Endothelial cell of hepatic sinusoid (primary cell): ENCODE measurements at regions not wholly inside any gene's neighbourhood (a gene's known extent, or its start where the extent isn't known, plus 50 kb on each side); places are given as distances from the start of the nearest gene placed in this dataset.

Source experiments
- in situ Hi-C: cut with HindIII; loops from 2 replicates; pipeline ENCODE4 v1.10.0; 2017; ENCODE audit warnings: low sequenced_read_pairs

DNA sequence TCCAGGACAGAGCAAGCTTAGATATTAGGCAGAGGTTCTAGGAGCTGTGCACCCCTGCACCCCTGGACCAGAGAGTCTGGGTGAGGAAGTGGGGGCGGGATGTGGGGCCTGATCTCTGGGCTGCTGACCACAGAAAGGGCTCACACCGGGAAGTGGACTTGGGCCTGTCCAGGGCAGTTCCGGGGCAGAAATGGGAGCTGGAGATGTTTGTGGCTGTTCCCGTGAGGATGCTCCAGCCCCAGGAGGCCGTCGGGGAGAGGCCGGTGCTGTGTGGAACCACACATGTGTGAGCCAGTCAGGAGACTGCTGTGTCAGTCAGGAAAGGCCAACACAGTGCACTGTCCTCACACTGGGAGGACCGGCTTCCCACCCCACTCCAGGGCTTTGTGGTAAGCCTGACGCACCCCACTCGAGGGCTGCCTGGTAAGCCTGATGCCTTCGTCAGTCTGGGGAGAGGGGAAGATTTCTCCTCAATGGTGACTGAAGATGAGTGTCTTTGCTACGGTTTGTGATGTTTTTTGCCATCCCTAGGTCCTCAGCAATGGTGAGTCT is 741.0 kb downstream of the BRD1 start:
- in situ Hi-C loops: no loop called here

DNA sequence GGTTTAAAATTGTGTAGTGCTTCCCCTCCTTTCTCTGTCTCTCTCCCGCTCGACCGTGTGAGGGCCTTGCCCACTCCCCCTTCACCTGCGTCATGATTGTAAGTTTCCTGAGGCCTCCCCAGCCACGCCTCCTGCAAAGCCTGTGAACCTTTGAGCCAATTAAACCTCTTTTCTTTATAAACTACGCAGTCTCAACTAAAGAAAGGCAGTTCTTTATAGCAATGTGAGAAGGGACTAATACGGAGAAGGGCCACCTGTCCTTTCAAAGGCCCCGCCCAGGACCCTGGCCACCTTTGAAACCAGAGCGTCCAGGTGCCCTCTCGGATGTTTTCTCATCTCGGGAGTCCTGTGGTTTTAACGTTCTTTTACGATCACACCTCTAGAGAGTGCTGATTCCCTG is 741.5 kb downstream of the BRD1 start:
- in situ Hi-C loops: no loop called here

DNA sequence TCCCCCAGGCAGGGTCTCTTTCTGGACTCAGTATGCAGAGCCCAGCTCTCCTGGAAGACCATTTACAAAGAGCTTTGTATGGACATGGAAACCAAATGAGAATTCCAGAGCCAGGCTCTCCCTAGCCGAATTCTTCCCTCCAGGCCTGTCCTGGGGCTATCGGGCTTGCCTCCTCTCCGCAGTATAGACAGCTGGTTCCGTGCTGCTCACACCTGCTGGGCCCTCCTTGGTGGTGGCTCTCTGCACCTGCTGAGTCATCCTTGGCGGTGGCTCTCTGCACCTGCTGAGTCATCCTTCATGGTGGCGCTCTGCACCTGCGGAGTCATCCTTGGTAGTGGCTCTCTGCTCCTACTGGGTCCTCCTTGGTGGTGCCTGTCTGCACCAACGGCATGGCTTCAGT is 743.5 kb downstream of the BRD1 start:
- in situ Hi-C loops: no loop called here

DNA sequence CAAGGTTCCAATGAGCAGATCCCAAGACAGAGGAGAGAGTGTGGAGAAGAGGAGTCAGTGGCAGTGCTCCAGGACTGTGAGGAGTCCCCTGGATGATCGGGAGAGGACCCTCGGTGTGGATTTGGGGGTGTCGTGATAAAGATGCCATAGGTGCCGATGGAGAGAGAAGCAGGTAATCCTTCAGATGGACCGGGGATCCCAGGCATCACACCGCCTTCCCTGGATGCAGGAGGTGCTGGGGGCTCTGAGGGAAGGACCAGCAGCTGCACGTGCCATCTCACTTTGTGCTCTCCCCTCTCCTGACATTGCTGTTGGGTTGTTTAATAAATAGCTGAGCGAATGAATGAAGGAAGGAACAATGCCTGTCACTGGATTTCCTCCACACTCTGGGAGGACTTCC is 744.1 kb downstream of the BRD1 start:
- in situ Hi-C loops: no loop called here

DNA sequence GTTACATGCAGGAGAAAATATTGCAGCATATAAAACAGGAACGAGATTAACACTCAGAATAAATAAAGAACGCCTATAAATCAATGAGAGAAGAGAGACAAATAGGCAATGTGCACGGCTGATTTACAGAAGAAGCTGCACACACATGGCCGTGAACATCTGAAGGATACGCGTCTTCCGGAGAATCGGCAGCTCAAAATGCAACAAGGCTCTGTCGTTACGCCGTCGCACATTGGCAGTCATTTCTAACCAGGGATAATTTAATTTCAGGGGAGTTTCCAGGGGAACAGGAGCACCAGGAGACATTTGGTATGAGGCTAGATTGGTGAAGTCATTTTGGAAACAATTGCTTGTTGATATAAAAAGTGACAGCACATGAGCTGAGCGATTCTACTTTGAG is 745.2 kb downstream of the BRD1 start:
- in situ Hi-C loops: no loop called here

DNA sequence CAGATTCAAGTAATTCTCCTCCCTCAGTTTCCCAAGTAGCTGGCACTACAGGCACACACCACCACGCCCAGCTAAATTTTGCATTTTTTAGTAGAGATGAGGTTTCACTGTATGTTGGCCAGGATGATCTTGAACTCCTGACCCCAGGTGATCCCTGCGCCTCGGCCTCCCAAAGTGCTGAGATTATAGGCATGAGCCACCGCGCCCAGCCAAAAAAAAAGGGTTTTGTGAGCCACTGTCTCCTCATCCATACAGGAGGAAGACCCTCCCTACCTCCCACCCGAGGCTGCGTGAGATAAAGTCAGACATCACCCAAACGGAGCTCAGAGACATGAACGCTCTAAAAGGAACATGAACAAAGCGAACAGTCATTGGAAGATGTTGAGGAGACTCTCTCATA is 745.7 kb downstream of the BRD1 start:
- in situ Hi-C loops: no loop called here

DNA sequence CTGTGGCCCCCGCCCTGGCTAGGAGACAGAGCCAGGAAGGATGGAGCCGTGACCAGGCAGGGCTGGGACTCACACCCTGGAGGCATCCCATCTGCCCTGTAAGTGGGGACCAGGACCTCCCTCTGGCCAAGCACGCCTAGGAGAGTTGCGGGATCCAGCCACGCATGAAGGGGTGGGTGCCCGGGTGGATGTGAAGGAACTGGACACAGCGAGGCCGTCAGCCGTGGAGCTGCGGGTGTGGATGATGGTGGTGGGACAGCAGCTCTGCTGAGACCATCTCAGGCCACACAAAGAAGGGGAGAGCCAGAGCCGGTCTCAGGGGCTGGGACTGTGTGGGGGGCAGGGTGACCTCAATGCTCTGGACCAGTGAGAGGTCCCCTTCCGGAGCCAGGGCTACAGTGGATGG is 746.4 kb downstream of the BRD1 start:
- in situ Hi-C loops: no loop called here

DNA sequence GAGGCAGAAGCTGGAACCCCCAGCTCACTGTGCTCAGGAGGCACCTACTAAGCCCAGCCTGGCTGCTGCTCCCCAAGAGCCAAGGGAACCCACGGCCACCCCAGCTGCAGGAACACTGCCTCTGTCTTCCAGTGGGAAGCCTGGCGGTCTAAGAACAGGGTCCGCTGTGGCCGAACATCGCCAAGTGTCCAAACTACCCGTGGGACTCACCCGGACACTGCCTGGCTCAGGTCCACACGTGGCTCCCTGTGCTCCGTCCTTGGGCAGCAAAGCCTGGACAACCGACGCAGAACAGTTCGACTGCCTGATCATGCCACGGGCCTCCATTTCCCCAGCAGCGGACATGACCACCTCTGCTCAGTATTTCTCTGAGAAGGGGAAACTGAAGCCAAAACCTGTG is 747.0 kb downstream of the BRD1 start:
- in situ Hi-C loops: no loop called here

DNA sequence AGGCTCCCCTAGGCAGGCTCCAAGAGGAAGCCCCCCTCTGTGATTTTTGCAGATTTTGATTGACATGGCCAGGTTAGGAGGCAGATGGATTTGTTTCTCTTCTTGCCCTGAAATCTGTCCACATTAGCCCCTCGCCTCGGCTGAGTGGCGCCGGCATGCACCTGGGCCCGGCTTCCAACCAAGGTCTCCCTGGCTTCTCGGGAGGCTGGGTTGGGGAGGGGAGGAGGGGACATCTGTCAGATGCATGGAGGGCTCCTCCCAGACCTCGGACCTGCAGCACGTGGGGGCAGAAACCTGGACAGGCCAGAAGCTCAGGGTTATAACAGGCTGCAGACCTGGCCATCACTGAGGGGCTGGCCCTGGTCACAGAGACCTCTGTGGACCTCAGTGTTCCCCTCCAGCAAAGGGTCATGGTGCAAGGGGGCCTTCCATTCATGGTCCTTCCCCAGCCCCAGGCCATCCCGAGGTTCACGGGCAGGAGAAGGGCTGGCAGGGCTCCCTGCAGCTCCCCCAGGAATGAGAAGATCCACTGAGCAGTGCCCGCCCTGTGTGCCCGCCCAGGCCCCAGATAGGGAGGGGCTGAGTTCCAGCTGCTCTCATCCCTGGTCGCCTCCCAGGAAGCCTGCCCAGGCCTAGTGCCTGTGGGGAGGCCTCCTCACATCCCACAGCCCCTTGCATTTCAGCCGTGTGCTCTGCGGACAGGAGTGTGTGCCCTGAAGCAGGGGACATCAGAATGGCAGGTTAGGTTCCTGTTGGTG is 747.8 kb downstream of the BRD1 start:
- in situ Hi-C loops: no loop called here

DNA sequence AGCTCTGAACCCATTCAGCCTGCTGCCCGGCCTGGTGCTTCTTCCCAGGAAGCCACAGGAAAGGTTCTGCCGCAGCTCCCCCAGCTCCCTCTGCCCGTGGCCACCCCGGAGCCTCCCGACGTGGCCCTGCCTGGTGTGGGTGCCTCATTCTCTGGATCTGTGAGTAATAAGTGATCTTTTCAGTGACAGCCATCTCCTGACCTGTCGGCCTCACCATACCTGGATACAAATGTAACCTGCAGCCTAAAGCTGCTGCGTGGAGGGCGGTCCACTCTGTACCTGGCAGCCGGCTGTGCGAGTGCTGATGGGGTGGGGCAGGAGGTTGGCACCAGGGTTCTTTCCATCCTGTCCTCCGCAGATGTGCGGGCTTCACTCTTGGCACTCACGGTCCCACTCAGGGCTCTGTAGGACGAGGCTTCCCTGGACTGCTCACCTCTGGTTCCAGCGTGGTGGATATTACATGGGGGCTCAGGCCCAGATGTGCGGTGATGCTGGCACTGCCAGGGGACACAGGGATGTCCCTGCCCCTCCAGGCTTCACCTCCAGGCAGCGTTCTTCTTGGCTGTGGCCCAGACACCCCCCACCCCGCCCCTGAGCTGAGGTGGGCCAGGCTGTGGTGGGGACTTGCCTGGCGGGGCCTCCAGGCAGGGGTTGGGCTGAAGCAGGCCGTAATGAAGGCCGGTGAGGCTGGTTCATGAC is 748.5 kb downstream of the BRD1 start:
- in situ Hi-C loops: no loop called here

DNA sequence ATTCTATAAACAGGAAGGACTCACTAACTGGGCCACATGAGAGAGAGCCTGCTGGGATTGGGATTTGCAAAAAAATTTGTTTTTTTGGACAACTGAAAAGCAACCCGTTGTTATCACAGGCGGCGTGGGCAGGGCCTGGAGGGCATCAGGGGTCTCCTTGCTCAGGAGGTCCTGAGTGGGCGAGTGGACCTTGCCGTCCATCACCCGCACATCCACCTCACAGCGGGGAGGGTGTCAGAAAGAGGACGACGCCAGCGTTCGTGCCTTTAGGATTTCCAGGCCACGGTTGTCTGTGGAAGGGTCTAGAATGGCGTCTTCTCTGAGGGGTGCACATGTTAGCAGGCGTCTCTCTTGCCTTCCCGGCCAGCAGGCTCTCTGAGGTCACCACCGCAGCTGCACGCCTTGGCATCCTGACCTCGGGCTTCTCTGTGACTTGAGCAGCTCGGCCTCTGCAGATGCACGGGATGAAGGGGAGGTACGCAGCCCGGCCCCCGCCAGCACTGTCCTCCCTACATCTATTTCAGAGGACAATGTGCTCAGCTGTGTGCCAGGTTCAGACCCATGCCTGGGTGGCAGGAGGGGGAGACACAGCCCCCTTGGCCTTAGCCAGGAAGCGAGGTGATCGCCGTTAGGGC is 749.5 kb downstream of the BRD1 start:
- in situ Hi-C loops: no loop called here

DNA sequence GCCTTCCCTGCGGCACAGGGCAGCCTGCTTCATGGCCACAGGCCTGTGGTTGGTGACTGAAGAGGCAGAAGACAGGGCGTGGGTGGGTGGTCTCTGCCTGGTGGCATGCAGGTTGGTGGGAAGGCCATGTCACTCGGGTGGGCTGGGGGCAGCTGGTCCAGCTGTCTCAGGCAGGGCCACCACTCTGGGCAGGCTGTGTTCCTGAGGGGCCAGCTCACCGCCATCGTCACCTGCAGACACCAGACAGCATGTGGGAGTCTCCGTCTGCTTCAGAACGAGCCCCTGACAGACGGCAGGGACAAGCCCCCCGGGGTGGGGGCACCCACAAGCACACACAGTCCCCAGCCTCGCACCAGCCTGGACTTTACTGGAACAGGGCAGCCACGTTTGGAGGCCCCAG is 750.1 kb downstream of the BRD1 start:
- in situ Hi-C loops: no loop called here

DNA sequence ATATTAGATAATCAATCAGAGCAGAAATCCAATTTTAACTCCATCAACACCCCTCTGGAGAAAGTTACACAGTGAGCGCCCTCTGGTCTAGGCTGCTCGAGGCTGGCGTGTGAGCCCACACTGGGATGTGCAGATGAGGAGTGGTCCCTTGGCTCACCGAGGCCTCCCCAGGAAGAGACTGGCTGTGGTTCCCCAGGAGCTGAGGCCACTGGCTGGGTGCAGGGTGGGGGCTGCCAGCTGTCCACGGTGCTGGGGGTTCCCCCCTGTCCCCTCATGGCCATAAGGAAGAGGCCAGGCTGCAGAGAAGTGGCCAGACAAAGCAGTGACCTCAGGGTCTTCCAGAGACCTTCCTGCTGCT is 750.7 kb downstream of the BRD1 start:
- in situ Hi-C loops: no loop called here

DNA sequence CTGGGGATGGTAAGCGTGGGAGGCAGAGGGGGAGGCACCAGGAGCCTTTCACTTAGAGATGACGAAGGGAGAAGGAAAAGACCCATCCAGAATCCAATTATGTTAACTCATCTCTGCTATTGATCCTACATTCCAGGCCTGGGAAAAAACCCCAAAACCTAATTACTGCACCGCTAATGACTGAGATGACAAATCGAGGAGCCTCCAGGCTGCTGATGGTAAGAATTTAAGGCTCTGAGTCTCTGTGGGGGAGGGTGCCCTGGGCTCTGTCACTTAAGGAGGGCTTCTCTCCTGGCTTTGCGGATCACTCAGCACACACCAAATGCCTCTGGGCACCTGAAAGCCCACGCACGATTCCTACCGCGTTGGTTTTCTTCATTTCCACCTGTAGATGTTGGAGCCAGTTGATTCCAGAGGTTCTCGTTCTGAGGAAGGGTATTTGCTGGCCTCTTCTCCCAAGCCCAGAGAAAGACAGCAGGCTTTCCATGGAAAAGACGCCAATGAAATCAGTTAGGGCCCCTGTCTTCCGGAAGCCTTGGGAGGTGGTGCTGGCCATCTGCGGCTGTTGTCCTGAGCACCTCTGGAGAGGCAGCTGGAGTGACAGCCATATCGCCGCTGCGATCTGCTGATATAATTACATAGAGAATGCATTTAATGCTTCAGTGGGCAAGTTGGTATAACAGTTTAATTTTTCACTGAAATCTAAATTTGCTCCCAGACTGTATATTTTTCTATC is 751.2 kb downstream of the BRD1 start:
- in situ Hi-C loops: no loop called here

DNA sequence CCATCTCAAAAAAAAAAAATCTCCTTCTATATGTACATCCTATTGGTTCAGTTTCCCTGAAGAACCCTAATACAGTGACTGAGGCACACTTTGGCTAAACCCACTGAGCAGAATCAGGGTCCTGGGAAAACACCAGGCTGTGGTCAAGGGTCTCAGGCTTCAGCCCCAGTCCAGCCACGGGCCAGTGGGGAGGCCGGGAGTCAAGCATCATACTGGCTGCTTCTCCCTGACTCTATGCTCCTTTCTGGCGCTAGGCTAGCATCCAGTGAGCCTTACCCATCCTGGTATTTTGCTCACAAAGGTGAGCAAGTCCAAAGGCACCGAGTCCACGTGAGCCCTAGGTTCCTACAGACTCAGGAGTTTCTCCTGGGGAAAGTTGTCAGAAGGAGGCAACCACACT is 752.5 kb downstream of the BRD1 start:
- in situ Hi-C loops: no loop called here

DNA sequence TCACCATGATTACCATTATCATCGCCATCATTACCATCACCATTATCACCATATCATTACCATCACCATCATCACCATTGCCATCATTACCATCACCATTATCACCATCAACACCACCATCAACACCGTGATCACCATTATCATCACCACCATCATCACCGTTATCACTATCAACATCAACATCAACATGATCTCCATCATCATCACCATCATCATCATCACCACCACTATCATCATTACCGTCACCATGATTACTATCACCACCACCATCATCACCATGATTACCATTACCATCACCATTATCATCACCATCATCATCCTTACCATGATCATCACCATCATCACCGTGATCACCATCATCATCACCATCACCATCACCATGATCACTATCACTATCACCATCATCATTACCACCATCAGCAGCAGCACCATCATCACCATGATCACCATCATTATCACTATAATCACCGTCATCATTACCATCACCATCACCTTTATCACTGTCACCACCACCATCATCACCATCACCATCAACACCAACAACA is 753.7 kb downstream of the BRD1 start:
- in situ Hi-C loops: no loop called here

DNA sequence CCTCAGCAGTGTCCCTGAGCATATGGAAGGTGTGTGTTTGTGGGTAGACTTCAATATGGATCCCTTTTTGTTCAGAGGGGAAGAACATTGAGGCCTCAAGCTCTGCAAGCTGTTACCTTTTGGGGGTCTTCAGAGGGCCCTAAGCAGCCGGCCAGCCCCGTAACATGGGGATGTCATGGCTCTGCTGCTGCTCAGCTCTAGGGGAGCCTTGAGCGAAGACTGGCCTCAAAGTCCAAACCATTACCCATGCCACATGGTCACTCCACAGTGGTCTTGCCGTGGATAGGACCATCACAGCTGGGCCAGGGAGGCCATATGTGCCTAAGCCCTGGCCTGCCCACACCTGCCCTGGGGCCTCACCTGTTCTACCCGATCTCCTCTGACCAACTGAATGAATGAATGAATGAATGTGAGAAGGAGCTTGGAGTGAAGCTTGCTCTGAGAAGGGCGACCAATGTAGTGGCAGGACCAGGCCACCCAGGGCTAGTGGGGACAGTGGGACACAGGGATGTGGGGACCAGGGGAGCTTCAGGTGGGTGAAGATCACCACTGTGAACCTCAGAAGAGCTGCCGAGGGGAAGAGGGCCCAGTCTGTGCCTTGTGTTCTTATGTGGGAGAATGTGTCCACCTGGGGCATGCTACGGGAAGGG is 754.6 kb downstream of the BRD1 start:
- in situ Hi-C loops: no loop called here

DNA sequence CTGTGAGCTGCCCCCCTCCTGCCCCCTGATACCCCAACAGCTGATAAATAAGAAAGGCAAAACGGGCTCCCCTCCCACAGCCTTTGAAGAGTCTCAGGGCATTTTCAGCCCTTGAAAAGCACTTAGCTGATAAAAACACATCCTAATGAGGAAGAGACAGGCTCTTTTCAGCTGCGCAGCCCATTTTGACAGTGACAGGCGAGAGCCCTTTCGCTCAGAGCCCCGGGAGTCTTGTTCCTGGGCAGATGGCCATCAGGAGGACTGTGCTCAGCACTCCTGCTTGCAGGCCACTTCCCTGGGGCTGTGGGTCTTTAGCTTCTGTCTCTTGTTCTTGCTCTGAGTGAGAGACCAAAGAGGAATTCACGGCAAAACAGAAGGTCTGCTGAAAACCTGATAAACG is 757.2 kb downstream of the BRD1 start:
- in situ Hi-C loops: no loop called here

DNA sequence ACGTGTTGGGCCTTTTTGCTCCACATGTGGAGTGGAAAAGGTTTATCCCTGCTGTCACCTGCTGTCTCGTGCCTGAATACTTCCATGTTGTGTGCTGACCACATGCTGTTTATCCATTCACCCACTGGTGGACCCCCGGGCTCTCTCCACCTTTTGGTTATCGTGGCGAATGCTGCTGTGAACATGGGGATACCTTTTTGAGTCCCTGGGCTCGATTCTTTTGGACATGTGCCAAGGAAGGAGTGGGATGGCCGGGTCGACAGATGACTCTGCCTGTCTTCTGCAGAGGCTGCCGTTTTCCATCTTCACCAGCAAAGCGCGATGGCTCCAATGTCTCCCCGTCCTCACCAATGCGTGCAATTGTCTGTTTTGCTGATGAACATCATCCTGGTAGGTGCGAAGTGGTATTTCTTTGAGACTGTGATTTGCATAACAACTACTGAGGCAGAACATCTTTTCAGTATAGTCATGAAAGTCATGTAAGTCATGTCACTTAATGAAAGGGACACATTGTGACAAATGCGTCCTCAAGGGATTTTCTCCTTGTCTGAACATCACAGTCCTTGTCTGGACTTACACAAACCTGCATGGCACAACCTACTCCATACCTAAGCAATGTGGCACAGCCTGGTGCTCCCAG is 758.7 kb downstream of the BRD1 start:
- in situ Hi-C loops: no loop called here

DNA sequence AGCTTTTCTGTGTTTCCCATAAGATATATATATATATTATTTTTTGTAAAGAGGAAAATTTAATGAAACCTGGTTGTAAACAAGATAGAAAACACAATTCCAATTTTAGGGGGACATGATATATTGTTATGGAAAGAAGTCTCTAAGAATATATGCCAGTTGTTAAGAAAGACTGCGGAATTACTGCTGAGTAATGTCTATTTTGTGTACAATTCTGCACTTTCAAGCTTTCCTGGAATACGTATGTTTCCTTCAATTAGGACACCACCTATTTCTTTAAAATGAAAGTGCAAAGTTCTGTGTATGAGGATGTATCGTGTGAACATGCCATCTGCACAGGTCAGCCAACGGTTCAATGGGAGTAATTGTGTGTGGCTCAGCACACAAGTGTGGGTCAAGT is 760.2 kb downstream of the BRD1 start:
- in situ Hi-C loops: no loop called here
